SK-N-SH (cell line): ENCODE measurements at regions not wholly inside any gene's neighbourhood (a gene's known extent, or its start where the extent isn't known, plus 50 kb on each side); places are given as distances from the start of the nearest gene placed in this dataset.
A peak's percentile ranks its signal among the peaks of the same experiment; 100 is the strongest.

ENCODE experiments used
- CTCF ChIA-PET: fragments of 300-600, 350-600 bp; formaldehyde crosslinking; extraction: SDS; loops from one replicate; lab custom pipeline; 2021; lab: Yijun Ruan, JAX
- POLR2A ChIA-PET: fragments of 350-600 bp; sonication (Branson Sonifier 250); formaldehyde crosslinking; extraction: SDS; loops from one replicate; lab custom pipeline; 2020; ENCODE audit warnings: antibody characterized with exemption, inconsistent platforms; lab: Yijun Ruan, JAX
- DNase-seq: peaks from one replicate; pipeline ENCODE4 v3.0.0; 2012
- H2AFZ ChIP-seq: fragments of 200-600 bp; sonication (generic); 2 replicates; pipeline ENCODE4 v1.8.1; 2016; ENCODE audit warnings: antibody characterized with exemption, mild to moderate bottlenecking, low read depth
- H3F3A ChIP-seq: fragments of 200-600 bp; sonication (generic); replicated peaks from 2 replicates; pipeline ENCODE3; 2016; ENCODE audit warnings: antibody characterized with exemption, mild to moderate bottlenecking; ENCODE audit not compliant: insufficient read depth
- H3K27ac ChIP-seq, 2 experiments: fragments of 200-500 bp in 1 of 2; fragments of 200-600 bp in 1 of 2; sonication (Bioruptor generic) in 1 of 2; sonication (generic), shearing (Covaris generic) in 1 of 2; 2 replicates each; pipeline versions ENCODE4 v1.5.1 to v1.6.1; 2014 to 2016; ENCODE audit warnings: low read depth in 2 of 2, inconsistent platforms in 1 of 2, low read length in 1 of 2, mild to moderate bottlenecking in 1 of 2, mixed read lengths in 1 of 2
- H3K27me3 ChIP-seq: fragments of 200-600 bp; sonication (generic), shearing (Covaris generic); 2 replicates; pipeline ENCODE4 v1.6.1; 2016; ENCODE audit warnings: mixed run types; ENCODE audit not compliant: insufficient read depth
- H3K36me3 ChIP-seq, 2 experiments: fragments of 200-500 bp in 1 of 2; fragments of 200-600 bp in 1 of 2; sonication (Bioruptor generic) in 1 of 2; sonication (generic) in 1 of 2; replicated peaks in 1 of 2; 2 replicates each; pipeline versions ENCODE3 to v1.5.1; 2014 to 2016; ENCODE audit warnings: low read length in 1 of 2, mild to moderate bottlenecking in 1 of 2; ENCODE audit not compliant: insufficient read depth in 2 of 2, control insufficient read depth in 1 of 2
- H3K4me1 ChIP-seq, 2 experiments: fragments of 200-500 bp in 1 of 2; fragments of 200-600 bp in 1 of 2; sonication (Bioruptor generic) in 1 of 2; sonication (generic), shearing (Covaris generic) in 1 of 2; 2 replicates each; pipeline versions ENCODE4 v1.5.1 to v1.6.1; 2014 to 2016; ENCODE audit warnings: low read depth in 1 of 2, low read length in 1 of 2, mixed run types in 1 of 2; ENCODE audit not compliant: insufficient read depth in 2 of 2, control insufficient read depth in 1 of 2
- H3K4me2 ChIP-seq: fragments of 200-600 bp; sonication (generic), shearing (Covaris generic); 2 replicates; pipeline ENCODE4 v1.6.1; 2017; ENCODE audit warnings: mixed run types
- H3K4me3 ChIP-seq, 2 experiments: fragments of 200-500 bp in 1 of 2; fragments of 200-600 bp in 1 of 2; sonication (Bioruptor generic) in 1 of 2; sonication (generic), shearing (Covaris generic) in 1 of 2; 2 replicates each; pipeline versions ENCODE4 v1.5.1 to v1.8.1; 2014 to 2016; ENCODE audit warnings: low read depth in 2 of 2, inconsistent platforms in 1 of 2, low read length in 1 of 2, mild to moderate bottlenecking in 1 of 2, mixed read lengths in 1 of 2, moderate library complexity in 1 of 2
- H3K79me2 ChIP-seq: fragments of 200-600 bp; sonication (generic); 2 replicates; pipeline ENCODE4 v1.8.1; 2017; ENCODE audit warnings: mild to moderate bottlenecking; ENCODE audit not compliant: insufficient read depth
- H3K9ac ChIP-seq: fragments of 200-600 bp; sonication (generic); 2 replicates; pipeline ENCODE4 v1.6.1; 2017; ENCODE audit warnings: mixed run types
- H3K9me2 ChIP-seq: fragments of 200-600 bp; sonication (generic); 2 replicates; pipeline ENCODE4 v1.6.1; 2017; ENCODE audit warnings: mixed run types
- H3K9me3 ChIP-seq: fragments of 200-600 bp; sonication (generic); 2 replicates; pipeline ENCODE4 v1.6.1; 2017; ENCODE audit warnings: mixed run types, mild to moderate bottlenecking, moderate library complexity
- H4K20me1 ChIP-seq: fragments of 200-600 bp; sonication (generic); 2 replicates; pipeline ENCODE4 v1.6.1; 2017; ENCODE audit warnings: mild to moderate bottlenecking, mixed run types; ENCODE audit not compliant: insufficient read depth
- EZH2phosphoT487 ChIP-seq: fragments of 200-600 bp; sonication (generic); IDR thresholded peaks from 2 replicates; pipeline ENCODE4 v1.6.1; 2017; ENCODE audit warnings: low read depth, mixed run types, mild to moderate bottlenecking, antibody characterized with exemption, moderate library complexity, borderline replicate concordance
- GABPA ChIP-seq: IDR thresholded peaks from 2 replicates; pipeline ENCODE4 v1.4.0; 2012; ENCODE audit warnings: low read depth, mild to moderate bottlenecking
- IRF3 ChIP-seq: fragments of 150-350 bp; IDR thresholded peaks from 2 replicates; pipeline ENCODE4 v1.6.1; 2016; ENCODE audit warnings: mild to moderate bottlenecking, low read depth, low read length
- MEF2A ChIP-seq: IDR thresholded peaks from 2 replicates; pipeline ENCODE4 v1.4.0; 2012; ENCODE audit warnings: low read depth, borderline replicate concordance
- RAD21 ChIP-seq: IDR thresholded peaks from 2 replicates; pipeline ENCODE4 v1.6.1; 2012; ENCODE audit warnings: mild to moderate bottlenecking, low read length
- RXRA ChIP-seq: IDR thresholded peaks from 2 replicates; pipeline ENCODE4 v1.4.0; 2012; ENCODE audit warnings: low read depth, mild to moderate bottlenecking, borderline replicate concordance
- SMC3 ChIP-seq: IDR thresholded peaks from 2 replicates; pipeline ENCODE4 v1.6.1; 2012; ENCODE audit warnings: low read depth, low read length, improper control_type of control experiment
- YY1 ChIP-seq: IDR thresholded peaks from 2 replicates; pipeline ENCODE4 v1.4.0; 2012; ENCODE audit warnings: low read depth, mild to moderate bottlenecking
- WGBS: methylation state at CpG from one replicate; pipeline ENCODE4 v1.1.6; 2017; ENCODE audit warnings: low lambda C conversion rate; 5-methylcytosine and 5-hydroxymethylcytosine counted together
- TF ChIP-seq, protein P1 (sequence below): fragments of 200-600 bp; sonication (generic); IDR thresholded peaks from 2 replicates; pipeline ENCODE4 v1.6.1; 2017; ENCODE audit warnings: antibody characterized with exemption, mild to moderate bottlenecking, moderate library complexity

GRCh38 chrX:43553257-43553656 is 102.8 kb upstream of the MAOA start:
- Histone ChIP-seq H3K4me1 (no peaks in the 10 kb centered on the region), H3K9me3 (no peaks in the 10 kb centered on the region), H4K20me1 (no peaks in the 10 kb centered on the region), H3K9ac (no peak overlapping the region), H3K27me3 (peaks cover 3% of the 10 kb centered on the region; the same call in 1 of the 2 replicates), H2AFZ (no peak overlapping the region), H3K36me3 (no peaks in the 10 kb centered on the region), H3K79me2 (no peaks in the 10 kb centered on the region), H3K9me2 (no peaks in the 10 kb centered on the region), H3K4me3 (no peak overlapping the region), H3K27ac (no peak overlapping the region), H3K4me2 (no peak overlapping the region)
- no peak for DNase-seq
- POLR2A ChIA-PET, result no interaction called here
- 17% methylated on average over 5 of the region's 5 CpGs for WGBS
- CTCF ChIA-PET, result no interaction called here
- TF ChIP-seq RXRA (no peak), GABPA (no peak), EZH2phosphoT487 (no peak)
- TF ChIP-seq, all 33 proteins: peak for 0
- H3F3A ChIP-seq, result no peaks in the 10 kb centered on the region

DNA sequence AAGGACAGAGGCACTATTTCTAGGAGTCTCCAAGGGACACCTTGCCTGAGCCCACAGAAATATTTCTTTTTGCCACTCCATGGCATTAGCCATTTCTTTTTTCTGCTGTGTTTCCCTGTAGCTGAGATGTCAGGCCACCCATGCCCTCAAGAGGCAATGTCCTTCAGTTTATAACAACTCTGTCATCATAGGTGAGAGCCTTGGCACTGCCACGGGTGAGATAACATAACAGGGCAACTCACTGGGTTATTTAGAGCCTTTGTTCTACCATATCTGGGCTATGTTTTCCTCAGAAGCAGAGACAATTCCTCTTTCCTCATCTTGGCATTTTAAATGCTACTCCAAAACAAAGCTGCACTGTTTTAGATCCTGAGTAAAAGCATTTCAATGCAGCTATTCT is 99.9 kb upstream of the MAOA start:
- no peaks in the 10 kb centered on the region for H3K4me1 ChIP-seq
- 0% methylated on average over 1 of the region's 1 CpG for WGBS
- no peak overlapping the region for H2AFZ ChIP-seq
- no peaks in the 10 kb centered on the region for H3K79me2 ChIP-seq
- H3F3A ChIP-seq, result no peaks in the 10 kb centered on the region
- ChIA-PET CTCF (interaction anchor here (1.0 to 5.8 kb wide), 3 partner anchors 9 to 207 kb away, joined by 3 to 63 read pairs (median 7); no protein-coding TSS in a partner anchor), POLR2A (interaction anchor here (0.7 kb wide), 1 partner anchor 98 kb away, joined by 3 read pairs; no protein-coding TSS in a partner anchor)
- no peak overlapping the region for H3K27ac ChIP-seq
- H3K9me2 ChIP-seq, result no peaks in the 10 kb centered on the region
- H3K9me3 ChIP-seq, result no peaks in the 10 kb centered on the region
- H4K20me1 ChIP-seq, result no peaks in the 10 kb centered on the region
- no peak overlapping the region for H3K9ac ChIP-seq
- no peak overlapping the region for H3K4me3 ChIP-seq
- DNase-seq, result no peak
- peaks cover 3% of the 10 kb centered on the region; the same call in 1 of the 2 replicates for H3K27me3 ChIP-seq
- no peak overlapping the region for H3K4me2 ChIP-seq
- no peaks in the 10 kb centered on the region for H3K36me3 ChIP-seq
- TF ChIP-seq SMC3 (no peak), EZH2phosphoT487 (no peak), GABPA (no peak), IRF3 (no peak)

DNA sequence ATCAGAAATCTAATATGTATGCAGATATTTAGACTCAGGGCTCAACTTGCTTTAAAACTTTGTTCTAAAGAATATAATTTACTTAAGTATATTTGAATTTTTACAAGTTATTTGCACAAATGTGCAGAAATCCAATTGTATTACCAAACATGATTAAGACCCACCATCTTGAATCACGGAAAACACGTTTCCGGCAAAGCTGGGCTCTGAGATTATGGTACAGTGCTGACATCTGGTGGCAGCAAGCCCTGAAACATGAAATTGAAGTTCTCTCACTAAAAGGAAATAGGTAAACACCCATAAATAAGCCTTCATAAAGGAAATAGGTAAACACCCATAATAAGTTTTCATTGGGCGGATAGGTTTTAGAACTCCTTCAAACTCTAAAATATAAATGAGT is 98.3 kb upstream of the MAOA start:
- H3K4me3 ChIP-seq, result no peak overlapping the region
- peak; percentile 39 for DNase-seq
- H3K9me3 ChIP-seq, result no peaks in the 10 kb centered on the region
- POLR2A ChIA-PET, result no interaction called here
- no peaks in the 10 kb centered on the region for H3K36me3 ChIP-seq
- H3K4me2 ChIP-seq, result no peak overlapping the region
- CTCF ChIA-PET, result interaction anchor here (0.7 to 5.8 kb wide), 11 partner anchors 8 to 1636 kb away, joined by 3 to 63 read pairs (median 3); no protein-coding TSS in a partner anchor
- WGBS, result 4% methylated on average over 4 of the region's 4 CpGs
- H3K9ac ChIP-seq, result no peak overlapping the region
- H3K27me3 ChIP-seq, result peaks cover 3% of the 10 kb centered on the region; the same call in 1 of the 2 replicates
- no peaks in the 10 kb centered on the region for H3K4me1 ChIP-seq
- no peak overlapping the region for H3K27ac ChIP-seq
- peak overlapping the region; percentile 69 for H2AFZ ChIP-seq
- no peaks in the 10 kb centered on the region for H3K9me2 ChIP-seq
- H3K79me2 ChIP-seq, result no peaks in the 10 kb centered on the region
- H4K20me1 ChIP-seq, result no peaks in the 10 kb centered on the region
- TF ChIP-seq MEF2A (no peak), SMC3 (peak; percentile 64; the same call in 1 of the 2 replicates), YY1 (peak; percentile 58; the same call in 1 of the 2 replicates), RAD21 (peak; percentile 87)
- TF ChIP-seq, protein P1, sequence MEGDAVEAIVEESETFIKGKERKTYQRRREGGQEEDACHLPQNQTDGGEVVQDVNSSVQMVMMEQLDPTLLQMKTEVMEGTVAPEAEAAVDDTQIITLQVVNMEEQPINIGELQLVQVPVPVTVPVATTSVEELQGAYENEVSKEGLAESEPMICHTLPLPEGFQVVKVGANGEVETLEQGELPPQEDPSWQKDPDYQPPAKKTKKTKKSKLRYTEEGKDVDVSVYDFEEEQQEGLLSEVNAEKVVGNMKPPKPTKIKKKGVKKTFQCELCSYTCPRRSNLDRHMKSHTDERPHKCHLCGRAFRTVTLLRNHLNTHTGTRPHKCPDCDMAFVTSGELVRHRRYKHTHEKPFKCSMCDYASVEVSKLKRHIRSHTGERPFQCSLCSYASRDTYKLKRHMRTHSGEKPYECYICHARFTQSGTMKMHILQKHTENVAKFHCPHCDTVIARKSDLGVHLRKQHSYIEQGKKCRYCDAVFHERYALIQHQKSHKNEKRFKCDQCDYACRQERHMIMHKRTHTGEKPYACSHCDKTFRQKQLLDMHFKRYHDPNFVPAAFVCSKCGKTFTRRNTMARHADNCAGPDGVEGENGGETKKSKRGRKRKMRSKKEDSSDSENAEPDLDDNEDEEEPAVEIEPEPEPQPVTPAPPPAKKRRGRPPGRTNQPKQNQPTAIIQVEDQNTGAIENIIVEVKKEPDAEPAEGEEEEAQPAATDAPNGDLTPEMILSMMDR, result peak; percentile 78
- no peaks in the 10 kb centered on the region for H3F3A ChIP-seq
